DMS 273 (cell line): ENCODE measurements at regions not wholly inside any gene's neighbourhood (a gene's known extent, or its start where the extent isn't known, plus 50 kb on each side); places are given as distances from the start of the nearest gene placed in this dataset.
"Not testable (repeated sequence)": the region's sequence is repeated elsewhere in the genome, so short reads cannot be mapped to it uniquely, and the experiment has no call there.

ENCODE experiments used
- DNase-seq: peaks from one replicate; lab custom pipeline; 2025; ENCODE audit not compliant: unreplicated experiment; lab: John Stamatoyannopoulos, UW

- DNase-seq = no peak
Observed at GRCh38 chr17:13442361-13442760, 159.4 kb downstream of the HS3ST3A1 start.

- DNase-seq = no peak
Observed at GRCh38 chr17:13441873-13442272, 159.9 kb downstream of the HS3ST3A1 start.

DNA sequence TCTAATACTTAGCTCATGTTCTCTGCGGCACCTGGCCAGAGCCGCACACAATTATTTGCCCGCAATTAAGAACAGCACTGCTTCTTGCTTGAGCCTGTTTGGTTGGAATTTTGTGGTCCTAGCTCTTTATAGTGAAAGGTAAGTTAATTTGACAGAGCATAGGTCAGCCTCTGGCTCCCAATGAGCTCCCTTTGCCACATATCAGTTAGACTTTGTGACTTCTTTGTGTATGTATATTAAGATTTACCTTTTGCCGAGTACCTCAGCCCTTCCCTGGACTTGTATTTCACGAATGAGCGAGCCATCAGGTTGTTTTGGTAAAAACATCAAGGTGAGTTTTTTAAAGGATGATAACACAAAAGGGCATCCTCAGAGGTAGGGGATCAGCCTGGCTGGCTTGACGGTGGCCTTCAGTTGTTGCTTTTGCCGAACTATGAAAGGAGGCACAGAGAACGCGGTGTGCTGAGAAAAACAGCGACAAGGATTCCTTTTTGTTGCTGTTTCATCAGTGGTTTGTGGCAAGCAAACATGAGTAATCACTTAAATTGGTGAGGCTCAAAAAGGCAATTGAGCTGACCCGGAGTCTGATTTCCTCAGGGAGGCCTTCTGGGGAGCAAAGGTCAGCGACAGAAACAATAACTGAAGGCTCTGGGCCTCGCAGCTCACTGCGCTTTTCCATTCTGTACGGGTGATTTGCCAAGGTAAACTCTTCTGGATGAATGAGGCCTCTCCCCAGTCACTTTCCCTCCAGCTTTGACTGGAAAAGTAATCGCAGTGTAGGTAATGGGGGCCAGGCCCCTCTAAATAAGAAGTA is 163.6 kb downstream of the HS3ST3A1 start:
- no peak for DNase-seq

GRCh38 chr17:13435230-13435629 is 166.5 kb downstream of the HS3ST3A1 start:
- DNase-seq = no peak

DNA sequence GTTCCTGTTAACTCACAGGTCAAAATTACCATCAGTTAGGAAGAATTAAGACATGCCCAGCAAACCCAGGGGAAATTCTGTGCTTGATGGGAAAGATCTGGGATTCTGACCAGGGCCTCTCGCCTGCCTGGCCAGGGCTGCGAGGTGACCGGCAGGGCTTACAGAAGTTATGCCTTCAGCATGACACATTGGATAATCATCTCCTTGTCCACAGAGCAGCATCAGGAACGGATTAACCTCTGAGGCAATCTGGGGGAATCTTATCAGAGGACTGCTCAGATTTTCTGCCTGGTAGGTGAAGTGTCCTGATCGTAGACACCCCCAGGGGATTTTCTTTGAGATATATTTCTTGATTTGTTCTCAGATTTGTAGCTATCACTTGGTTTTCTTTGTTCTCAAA is 172.5 kb downstream of the HS3ST3A1 start:
- no peak for DNase-seq

GRCh38 chr17:13428611-13429042 is 173.1 kb downstream of the HS3ST3A1 start:
- no peak for DNase-seq

DNA sequence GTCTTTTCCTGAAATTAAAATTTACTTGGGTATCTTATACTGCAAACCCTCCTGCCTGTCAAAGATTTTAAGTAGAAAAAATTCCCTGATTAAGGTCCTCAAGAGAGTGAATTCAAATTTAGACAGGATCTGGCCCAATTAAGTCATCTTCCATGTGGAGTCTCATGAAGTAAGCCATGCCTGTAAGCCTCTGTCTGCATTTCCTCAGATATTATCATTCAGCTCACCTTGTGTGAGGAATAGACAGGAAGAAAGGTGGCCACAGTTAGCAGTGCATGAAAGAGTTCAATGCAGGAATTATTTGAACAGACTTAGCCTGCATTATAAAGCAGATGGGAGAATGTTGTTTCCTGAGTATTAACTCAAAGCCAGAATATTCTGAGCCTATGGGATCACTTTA is 174.7 kb downstream of the HS3ST3A1 start:
- DNase-seq = no peak

DNA sequence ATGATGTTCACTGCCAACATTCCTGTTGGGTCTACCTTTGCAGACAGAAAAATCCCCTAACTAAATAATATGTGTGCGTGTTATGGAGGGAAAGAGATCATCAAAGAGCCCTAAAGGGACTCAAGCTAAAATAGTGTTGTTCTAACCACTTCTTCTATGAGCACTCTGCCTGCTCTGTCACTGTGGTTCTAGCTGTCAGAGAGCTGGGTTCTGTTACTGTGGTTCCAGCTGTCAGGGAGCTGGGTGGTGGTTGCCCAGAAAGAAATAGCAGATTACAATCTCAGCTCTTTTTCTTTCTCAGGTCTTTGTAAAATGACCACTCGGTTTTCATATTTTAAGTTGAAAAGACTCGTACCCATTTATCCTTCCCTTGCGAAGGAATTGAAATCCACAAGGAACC is 176.3 kb downstream of the HS3ST3A1 start:
- no peak for DNase-seq

DNA sequence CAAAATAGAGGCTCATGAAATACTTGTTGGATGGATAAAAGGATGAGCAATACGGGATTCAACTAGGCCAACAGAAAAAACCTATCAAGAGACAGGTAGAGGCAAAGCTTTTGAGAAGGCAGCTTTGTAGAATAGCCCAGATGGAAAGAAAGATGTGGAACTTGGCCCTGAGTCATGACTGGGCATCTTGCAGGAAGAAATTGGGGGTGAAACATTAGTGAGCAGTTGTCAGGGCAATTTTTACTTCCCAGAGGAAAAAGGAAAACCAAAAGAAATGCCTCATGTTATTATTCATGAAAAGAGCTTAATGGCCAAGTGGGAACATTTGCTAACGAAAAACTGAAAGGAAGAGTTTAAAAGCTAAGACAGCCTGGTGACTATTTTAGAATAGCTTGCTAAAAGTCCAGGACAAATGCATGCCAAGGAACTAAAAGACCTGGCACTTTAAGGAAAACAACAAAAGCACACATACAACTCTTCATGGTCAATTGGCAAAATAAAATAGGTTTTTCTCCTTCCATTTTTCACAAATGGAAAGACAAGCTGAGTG is 180.1 kb downstream of the HS3ST3A1 start:
- no peak for DNase-seq

GRCh38 chr17:13420878-13421277 is 180.9 kb downstream of the HS3ST3A1 start:
- no peak for DNase-seq

DNA sequence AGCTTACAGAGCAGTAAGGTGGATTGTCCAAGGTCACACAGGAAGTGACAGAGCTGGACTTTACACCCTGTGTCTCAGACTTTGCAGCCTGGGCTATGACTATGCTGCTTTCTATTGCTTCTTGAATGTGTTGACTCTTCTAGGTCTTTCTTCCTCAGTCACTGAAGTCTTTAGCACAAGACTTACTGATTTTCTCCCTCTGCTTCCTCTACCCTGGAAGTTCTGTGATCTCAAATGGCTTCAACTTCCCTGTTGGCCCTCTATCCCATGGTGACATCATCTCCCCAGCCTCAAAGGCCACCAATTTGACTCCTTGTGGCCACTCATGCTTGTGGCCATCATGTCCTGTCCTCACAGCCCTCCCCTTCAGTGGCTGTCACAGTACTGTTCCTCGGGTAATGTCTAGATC is 181.3 kb downstream of the HS3ST3A1 start:
- DNase-seq = no peak

DNA sequence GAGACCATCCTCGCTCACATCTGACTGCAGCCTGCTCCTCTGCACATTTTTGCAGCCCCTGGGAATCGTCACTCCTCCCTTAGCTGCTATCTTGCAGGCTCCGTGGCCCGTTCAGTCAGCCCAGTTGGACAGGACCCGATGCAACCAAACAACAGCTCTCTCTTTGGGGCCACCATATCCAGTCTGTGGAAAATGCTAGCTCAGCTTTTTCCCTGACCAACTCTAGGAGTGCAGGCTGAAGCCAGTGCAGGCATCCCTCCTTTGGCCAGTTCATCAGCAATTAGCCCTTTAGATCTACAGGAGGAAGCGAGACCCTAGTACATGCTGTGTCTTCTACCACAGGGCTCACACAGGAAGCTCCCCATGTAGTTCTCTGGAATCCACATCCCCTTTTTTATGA is 182.1 kb downstream of the HS3ST3A1 start:
- no peak for DNase-seq

- no peak for DNase-seq
Observed at GRCh38 chr17:13418891-13419290, 182.8 kb downstream of the HS3ST3A1 start.

DNA sequence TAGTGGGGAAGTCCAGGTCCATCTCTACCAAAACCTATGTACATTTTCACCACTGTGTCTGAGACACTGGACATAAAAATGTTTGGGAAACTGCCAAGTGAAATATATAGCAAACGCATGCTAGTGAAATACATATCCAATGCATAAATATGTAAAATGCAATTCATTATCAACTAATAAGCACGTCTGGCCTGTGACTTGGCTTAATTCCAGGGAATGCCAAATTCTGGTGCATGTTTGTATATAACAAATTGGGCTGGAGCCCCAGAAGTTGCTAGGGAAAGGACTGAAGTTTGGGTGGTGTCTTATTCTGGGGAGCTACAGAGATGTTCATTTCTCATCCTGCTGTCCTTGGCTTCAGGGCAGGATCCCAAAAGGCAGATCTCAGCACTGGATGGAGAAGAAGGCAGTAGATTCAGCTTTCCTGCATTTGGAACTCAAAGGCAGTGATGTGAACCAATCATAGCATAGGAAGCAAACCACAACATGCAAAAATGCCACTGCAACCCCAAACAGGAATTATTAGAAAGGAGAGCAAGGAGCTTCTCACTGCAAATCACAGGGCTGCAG is 184.3 kb downstream of the HS3ST3A1 start:
- no peak for DNase-seq

GRCh38 chr17:13416748-13417363 is 184.9 kb downstream of the HS3ST3A1 start:
- no peak for DNase-seq

- DNase-seq = peak; percentile 0
Observed at GRCh38 chr17:13415871-13416416, 185.8 kb downstream of the HS3ST3A1 start.

DNA sequence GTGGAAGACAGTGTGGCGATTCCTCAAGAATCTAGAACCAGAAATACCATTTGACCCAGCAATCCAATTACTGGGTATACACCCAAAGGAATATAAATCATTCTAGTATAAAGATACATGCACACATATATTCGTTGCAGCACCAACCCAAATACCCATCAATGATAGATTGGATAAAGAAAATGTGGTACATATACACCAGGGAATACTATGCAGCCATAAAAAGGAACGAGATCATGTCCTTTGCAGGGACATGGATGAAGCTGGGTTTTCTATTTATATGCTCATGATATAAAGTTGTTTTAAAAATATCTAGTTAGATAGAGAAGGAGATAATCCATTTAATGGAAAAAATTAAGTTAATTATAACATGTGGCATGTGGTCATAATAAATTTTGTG is 186.5 kb downstream of the HS3ST3A1 start:
- DNase-seq = not testable (repeated sequence)

DNA sequence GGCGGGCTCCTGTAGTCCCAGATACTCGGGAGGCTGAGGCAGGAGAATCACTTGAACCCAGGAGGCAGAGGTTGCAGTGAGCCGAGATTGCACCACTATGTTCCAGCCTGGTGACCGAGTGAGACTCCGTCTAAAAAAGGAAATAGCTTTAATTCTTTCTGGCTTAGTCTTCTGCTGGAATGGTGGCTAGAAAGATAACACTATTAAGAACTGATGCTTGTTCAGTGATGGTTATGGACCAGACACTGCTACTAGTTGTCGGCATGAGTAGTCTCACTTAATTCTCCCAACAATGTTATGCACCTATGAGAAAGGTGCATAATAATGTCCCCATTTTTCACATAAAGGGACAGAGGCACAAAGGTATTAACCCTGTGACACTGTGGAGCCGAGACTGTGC is 188.7 kb downstream of the HS3ST3A1 start:
- no peak for DNase-seq

- DNase-seq = no peak
Observed at GRCh38 chr17:13410874-13411273, 190.9 kb downstream of the HS3ST3A1 start.

DNA sequence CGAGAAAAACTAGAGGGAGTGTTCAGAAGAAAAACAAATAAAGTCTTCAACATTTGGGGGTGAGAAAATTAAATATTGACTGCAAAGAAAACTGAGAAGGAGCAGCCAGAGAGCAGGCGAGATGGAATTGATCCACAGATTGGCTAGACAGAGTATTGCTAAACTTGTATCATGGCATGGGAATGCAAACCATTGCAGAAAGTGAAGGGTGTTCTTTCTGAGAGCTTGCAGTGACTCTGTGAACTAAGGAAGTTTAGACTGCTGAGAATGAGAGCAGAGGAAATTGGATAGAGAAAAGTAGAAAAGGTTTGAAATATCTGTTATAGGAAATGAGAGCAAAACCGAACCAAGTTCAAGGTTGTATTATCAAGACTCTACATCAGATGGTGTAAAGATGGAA is 191.5 kb downstream of the HS3ST3A1 start:
- no peak for DNase-seq

- DNase-seq = no peak
Observed at GRCh38 chr17:13409455-13409854, 192.3 kb downstream of the HS3ST3A1 start.

DNA sequence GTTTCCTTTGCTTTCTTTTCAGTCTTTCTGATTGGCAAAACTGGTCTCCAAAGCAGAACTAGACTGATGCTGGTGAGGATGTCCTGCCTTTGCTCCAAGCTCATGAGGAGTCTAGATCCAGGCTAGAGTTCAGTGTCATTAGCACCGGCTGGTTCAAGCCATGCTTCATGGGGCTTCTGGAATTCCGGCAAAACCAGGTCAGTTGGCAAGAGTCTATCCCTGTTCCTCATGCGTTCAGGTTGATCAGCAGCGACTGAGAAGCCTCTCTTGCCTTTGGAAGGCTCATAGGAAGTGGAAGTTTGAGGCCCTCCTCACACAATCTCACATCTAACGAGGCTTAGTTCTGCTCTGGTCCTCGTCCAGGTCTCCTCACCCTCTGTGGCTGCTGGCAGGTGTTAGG is 194.3 kb downstream of the HS3ST3A1 start:
- no peak for DNase-seq
